IMR-90 (cell line): ENCODE measurements at regions not wholly inside any gene's neighbourhood (a gene's known extent, or its start where the extent isn't known, plus 50 kb on each side); places are given as distances from the start of the nearest gene placed in this dataset. TPM values are rescaled to one million over a fixed set of nuclear protein-coding genes. Genes with fewer than 3 reads are reported as not detected.

ENCODE experiments used
- ATAC-seq: fragments of 200-7000 bp; cut with Tn5 transposase; 2 replicates; pipeline ENCODE4 v1.9.1; 2020; ENCODE audit warnings: low read depth, mild to moderate bottlenecking, moderate library complexity
- BruUV-seq: library from RNA; stranded (reverse); fragments of 400-500 nt; replicated peaks from 2 replicates; lab custom pipeline; 2021; lab: Mats Ljungman, UMichigan
- CTCF ChIA-PET: fragments of 300-600 bp; formaldehyde crosslinking; extraction: SDS; loops from one replicate; lab custom pipeline; 2021; ENCODE audit warnings: antibody characterized with exemption; lab: Yijun Ruan, JAX
- POLR2A ChIA-PET: fragments of 300-600 bp; sonication (Branson Sonifier 250); formaldehyde crosslinking; loops from one replicate; lab custom pipeline; 2022; ENCODE audit warnings: antibody characterized with exemption; ENCODE audit not compliant: unreplicated experiment; lab: Charles Lee
- DNase-seq: peaks from one replicate; pipeline ENCODE4 v3.0.0; 2013
- H2AFZ ChIP-seq: replicated peaks from 2 replicates; pipeline ENCODE3; 2013; ENCODE audit warnings: low read length, mild to moderate bottlenecking; ENCODE audit not compliant: poor library complexity
- H2AK5ac ChIP-seq: 2 replicates; pipeline ENCODE4 v1.6.1; 2013; ENCODE audit warnings: low read depth, low read length, inconsistent platforms
- H2AK9ac ChIP-seq: replicated peaks from 2 replicates; pipeline ENCODE3; 2013; ENCODE audit warnings: mild to moderate bottlenecking, low read depth, low read length, moderate library complexity; ENCODE audit not compliant: poor library complexity
- H2BK120ac ChIP-seq: 2 replicates; pipeline ENCODE4 v1.6.1; 2013; ENCODE audit warnings: low read depth, low read length, inconsistent platforms
- H2BK15ac ChIP-seq: 3 replicates; pipeline ENCODE4 v1.6.1; 2013; ENCODE audit warnings: low read depth, low read length, inconsistent platforms
- H2BK20ac ChIP-seq: 2 replicates; pipeline ENCODE4 v1.6.1; 2013; ENCODE audit warnings: low read depth, mild to moderate bottlenecking, inconsistent platforms, low read length, moderate library complexity
- H2BK5ac ChIP-seq: 2 replicates; pipeline ENCODE4 v1.6.1; 2013; ENCODE audit warnings: mild to moderate bottlenecking, low read depth, low read length, inconsistent platforms; ENCODE audit not compliant: poor library complexity, severe bottlenecking
- H3K14ac ChIP-seq: replicated peaks from 2 replicates; pipeline ENCODE4 v1.6.1; 2013; ENCODE audit warnings: low read depth, low read length, inconsistent platforms
- H3K18ac ChIP-seq: 2 replicates; pipeline ENCODE4 v1.6.1; 2013; ENCODE audit warnings: low read depth, low read length, control low read depth
- H3K23ac ChIP-seq: 2 replicates; pipeline ENCODE4 v1.6.1; 2013; ENCODE audit warnings: low read depth, low read length, inconsistent platforms
- H3K27ac ChIP-seq: 2 replicates; pipeline ENCODE4 v1.5.1; 2013; ENCODE audit warnings: mild to moderate bottlenecking, control low read depth, low read length; ENCODE audit not compliant: insufficient read depth
- H3K27me3 ChIP-seq: 2 replicates; pipeline ENCODE4 v1.6.1; 2013; ENCODE audit warnings: low read length; ENCODE audit not compliant: control insufficient read depth, insufficient read depth
- H3K36me3 ChIP-seq: 2 replicates; pipeline ENCODE4 v1.6.1; 2013; ENCODE audit warnings: low read length, mixed read lengths; ENCODE audit not compliant: control insufficient read depth, insufficient read depth
- H3K4ac ChIP-seq: 2 replicates; pipeline ENCODE4 v1.6.1; 2013; ENCODE audit warnings: low read depth, low read length, inconsistent platforms
- H3K4me1 ChIP-seq: 2 replicates; pipeline ENCODE4 v1.6.1; 2013; ENCODE audit warnings: low read length, mixed read lengths; ENCODE audit not compliant: control insufficient read depth, insufficient read depth
- H3K4me2 ChIP-seq: 2 replicates; pipeline ENCODE4 v1.6.1; 2013; ENCODE audit warnings: low read depth, mild to moderate bottlenecking, control low read depth, low read length, moderate library complexity
- H3K4me3 ChIP-seq: 2 replicates; pipeline ENCODE4 v1.5.1; 2013; ENCODE audit warnings: low read depth, mild to moderate bottlenecking, control low read depth, low read length, moderate library complexity; ENCODE audit not compliant: insufficient read depth
- H3K56ac ChIP-seq: 2 replicates; pipeline ENCODE4 v1.6.1; 2013; ENCODE audit warnings: low read length, inconsistent platforms; ENCODE audit not compliant: insufficient read depth; ENCODE audit errors: extremely low read depth
- H3K79me1 ChIP-seq, 2 experiments: 2 replicates each; pipeline ENCODE4 v1.6.1; 2013; ENCODE audit warnings: low read length in 2 of 2, inconsistent platforms in 1 of 2, low read depth in 1 of 2
- H3K9ac ChIP-seq: 2 replicates; pipeline ENCODE4 v1.6.1; 2013; ENCODE audit warnings: low read depth, low read length, control low read depth
- H3K9me1 ChIP-seq: 2 replicates; pipeline ENCODE4 v1.6.1; 2013; ENCODE audit warnings: low read length, inconsistent platforms; ENCODE audit not compliant: insufficient read depth
- H3K9me3 ChIP-seq: 2 replicates; pipeline ENCODE4 v1.6.1; 2013; ENCODE audit warnings: low read length; ENCODE audit not compliant: control insufficient read depth, insufficient read depth
- H4K20me1 ChIP-seq: 2 replicates; pipeline ENCODE4 v1.6.1; 2013; ENCODE audit warnings: low read length, inconsistent platforms; ENCODE audit not compliant: insufficient read depth
- H4K5ac ChIP-seq: 2 replicates; pipeline ENCODE4 v1.6.1; 2013; ENCODE audit warnings: mild to moderate bottlenecking, low read depth, low read length, control low read depth
- H4K8ac ChIP-seq, 2 experiments: 2 replicates each; pipeline ENCODE4 v1.6.1; 2013; ENCODE audit warnings: low read depth in 2 of 2, low read length in 2 of 2, control low read depth in 1 of 2, inconsistent platforms in 1 of 2
- H4K91ac ChIP-seq: 2 replicates; pipeline ENCODE4 v1.6.1; 2013; ENCODE audit warnings: low read depth, low read length, inconsistent platforms; ENCODE audit not compliant: insufficient read depth
- BHLHE40 ChIP-seq: fragments of 150-350 bp; IDR thresholded peaks from 2 replicates; pipeline ENCODE4 v1.6.1; 2016; ENCODE audit warnings: mild to moderate bottlenecking, low read depth, low read length
- CEBPB ChIP-seq: IDR thresholded peaks from 2 replicates; pipeline ENCODE4 v1.6.1; 2012; ENCODE audit warnings: low read depth, low read length, improper control_type of control experiment
- FOS ChIP-seq: fragments of 150-350 bp; IDR thresholded peaks from 2 replicates; pipeline ENCODE4 v1.6.1; 2016; ENCODE audit warnings: low read depth, low read length
- MAFK ChIP-seq: IDR thresholded peaks from 2 replicates; pipeline ENCODE4 v1.6.1; 2012; ENCODE audit warnings: low read depth, low read length, improper control_type of control experiment
- MXI1 ChIP-seq: IDR thresholded peaks from 2 replicates; pipeline ENCODE4 v1.6.1; 2012; ENCODE audit warnings: low read depth, mild to moderate bottlenecking, low read length, moderate library complexity, borderline replicate concordance
- NFE2L2 ChIP-seq: fragments of 150-350 bp; IDR thresholded peaks from 2 replicates; pipeline ENCODE4 v1.6.1; 2016; ENCODE audit warnings: low read depth, mild to moderate bottlenecking, low read length
- POLR2A ChIP-seq: IDR thresholded peaks from 2 replicates; pipeline ENCODE4 v1.6.1; 2012; ENCODE audit warnings: mild to moderate bottlenecking, low read depth, low read length
- RCOR1 ChIP-seq: IDR thresholded peaks from 2 replicates; pipeline ENCODE4 v1.6.1; 2012; ENCODE audit warnings: mild to moderate bottlenecking, low read length, improper control_type of control experiment; ENCODE audit not compliant: insufficient replicate concordance
- RFX5 ChIP-seq: IDR thresholded peaks from 2 replicates; pipeline ENCODE4 v1.8.0; 2012; ENCODE audit warnings: low read depth, mild to moderate bottlenecking, low read length, moderate library complexity
- SMC3 ChIP-seq: fragments of 150-350 bp; IDR thresholded peaks from 2 replicates; pipeline ENCODE4 v1.6.1; 2016; ENCODE audit warnings: low read depth, mild to moderate bottlenecking, antibody characterized with exemption, low read length, moderate library complexity
- WGBS, 2 experiments: methylation state at CpG; one replicate each; pipeline versions ENCODE4 v1.1.5 to v1.1.7; 2013; ENCODE audit warnings: missing lambda C conversion rate in 2 of 2; ENCODE audit not compliant: insufficient read length in 1 of 2; ENCODE audit errors: extremely low coverage in 2 of 2; 5-methylcytosine and 5-hydroxymethylcytosine counted together
- dilution Hi-C: fragments of 300-500 bp; cut with HindIII; formaldehyde crosslinking; loops from one replicate; pipeline ENCODE4 v1.14.3; 2018; ENCODE audit warnings: low sequenced_read_pairs; ENCODE audit not compliant: unreplicated experiment
- in situ Hi-C: fragments of 300-500 bp; cut with MboI; formaldehyde crosslinking; loops from 3 replicates; pipeline ENCODE4 v1.14.3; 2019; ENCODE audit warnings: low sequenced_read_pairs, inconsistent platforms, mixed read lengths
- intact Hi-C: fragments of 100-400 bp; cut with micrococcal nuclease; formaldehyde crosslinking; loops from 2 replicates; pipeline ENCODE4 v1.10.0; 2022
- microRNA-seq, 2 experiments: library from miRNA; stranded (forward) in 1 of 2; unstranded in 1 of 2; fragments of 10-50 nt in 1 of 2; fragments of <30 nt in 1 of 2; gene quantifications in 1 of 2; microRNA quantifications in 1 of 2; one replicate each; pipeline versions ENCODE3 to v1.1.0; 2013 to 2020; ENCODE audit not compliant: insufficient read depth in 1 of 2, insufficient read length in 1 of 2, unreplicated experiment in 1 of 2
- small RNA-seq, 5 experiments: library from RNA; depleted of rRNA; stranded (forward); fragments of <200 nt; gene quantifications; one replicate each; pipeline ENCODE3, GENCODE V24; 2012

- CTCF ChIA-PET: interaction anchor here (0.7 kb wide), 1 partner anchor 1576 kb away, joined by 3 read pairs; no protein-coding TSS in a partner anchor
Measured at GRCh38 chr3:175861916-175862315, 1002.8 kb downstream of the NAALADL2 start.

More at GRCh38 chr3:175861916-175862315, 1002.8 kb downstream of the NAALADL2 start:
- H3K27me3 ChIP-seq: no peaks in the 10 kb centered on the region
- H3K27ac ChIP-seq: no peak overlapping the region
- no peak overlapping the region for H4K5ac ChIP-seq
- no peak overlapping the region for H2AFZ ChIP-seq
- H3K4me1 ChIP-seq: no peaks in the 10 kb centered on the region
- intact Hi-C loops: no loop called here
- H3K36me3 ChIP-seq: no peaks in the 10 kb centered on the region
- no peak overlapping the region for H2AK9ac ChIP-seq
- no peak overlapping the region for H4K91ac ChIP-seq
- TF ChIP-seq FOS (no peak), MAFK (no peak), NFE2L2 (no peak), BHLHE40 (no peak), SMC3 (no peak), RCOR1 (no peak), POLR2A (no peak), RFX5 (no peak), MXI1 (no peak), CEBPB (no peak)
- H3K9me3 ChIP-seq: no peaks in the 10 kb centered on the region
- ATAC-seq (no peak), DNase-seq (no peak)
- no peak overlapping the region for H2AK5ac ChIP-seq
- no peak overlapping the region for H3K4me3 ChIP-seq
- no peak overlapping the region for H2BK15ac ChIP-seq
- H3K18ac ChIP-seq: no peak overlapping the region
- no peak overlapping the region for H3K14ac ChIP-seq
- no peak overlapping the region for H2BK20ac ChIP-seq
- in situ Hi-C loops: no loop called here
- no peaks in the 10 kb centered on the region for H3K9me1 ChIP-seq
- no peak overlapping the region for H2BK5ac ChIP-seq
- H3K79me1 ChIP-seq: no peaks in the 10 kb centered on the region
- H2BK120ac ChIP-seq: no peak overlapping the region
- H4K8ac ChIP-seq: no peak overlapping the region
- H3K4ac ChIP-seq: no peak overlapping the region
- H3K9ac ChIP-seq: no peak overlapping the region
- no CpG with 5 or more reads among the region's 4 CpGs for WGBS, 2 experiments
- no peak overlapping the region for H3K56ac ChIP-seq
- dilution Hi-C loops: no loop called here
- no peaks in the 10 kb centered on the region for H4K20me1 ChIP-seq
- H3K23ac ChIP-seq: no peak overlapping the region
- BruUV-seq: no TSS peak
- POLR2A ChIA-PET: no interaction called here
- H3K4me2 ChIP-seq: no peak overlapping the region

Small RNAs in the stretch of these regions (microRNA-seq; reads per million reads assigned to microRNA genes)
- not detected for gene AC104640.2 (ENCODE audit: insufficient read depth, insufficient read length)
- 1.5 reads per million for gene MIR7977 (ENCODE audit: unreplicated experiment)
- not detected for gene RNA5SP147 (ENCODE audit: insufficient read depth, insufficient read length)

Small RNAs in the stretch of these regions (small RNA-seq; reads per million reads assigned to genes)
- gene AC104640.2 (0 reads per million in 5 experiments), gene RNA5SP147 (0 reads per million in 5 experiments)
